NCI-H446 (cell line): ENCODE measurements at regions not wholly inside any gene's neighbourhood (a gene's known extent, or its start where the extent isn't known, plus 50 kb on each side); places are given as distances from the start of the nearest gene placed in this dataset.

Experiments
- DNase-seq, 2 experiments: peaks; one replicate each; lab custom pipeline; 2025; lab: John Stamatoyannopoulos, UW

GRCh38 chr5:159855476-159856191, 60.6 kb upstream of the ADRA1B start:
- peak in 1 of 2 experiments; percentile 78 for DNase-seq

GRCh38 chr5:159858871-159859270, 57.4 kb upstream of the ADRA1B start:
- DNase-seq = no peak

GRCh38 chr5:159861086-159861485, 55.2 kb upstream of the ADRA1B start:
- DNase-seq = no peak

- no peak for DNase-seq
These were observed 51.2 kb upstream of the ADRA1B start for GRCh38 chr5:159864885-159865691.

GRCh38 chr5:159866093-159866492, 50.2 kb upstream of the ADRA1B start:
- no peak for DNase-seq
